ENCODE measurements at regions not wholly inside any gene's neighbourhood (a gene's known extent, or its start where the extent isn't known, plus 50 kb on each side); places are given as distances from the start of the nearest gene placed in this dataset.

DNA sequence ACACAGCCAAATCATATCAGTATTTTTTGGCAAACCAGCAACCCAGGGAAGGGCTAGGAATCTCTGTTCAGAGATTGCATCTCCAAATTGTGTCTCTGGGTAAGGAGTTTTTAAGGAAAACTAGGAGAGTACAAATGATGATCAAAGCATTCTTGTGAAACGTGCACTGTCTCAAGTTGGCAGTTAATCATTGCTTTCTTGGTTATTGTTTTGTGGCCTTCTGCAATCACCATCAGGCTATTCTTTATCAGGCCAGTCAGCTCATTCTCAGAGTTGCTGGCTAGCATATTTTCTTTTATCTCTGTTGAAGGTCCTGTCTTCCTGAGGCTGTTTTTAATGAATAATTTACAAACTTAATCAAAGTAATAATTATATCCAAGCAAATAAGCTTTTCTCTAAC is 129.1 kb upstream of the CCDC179 start:
- H3F3A ChIP-seq (ENCODE audit: control insufficient read depth, insufficient read depth): no peaks in the 10 kb centered on the region
- H3K4me1 ChIP-seq (ENCODE audit: control insufficient read depth, low read length): no peaks in the 10 kb centered on the region
- H3K27ac ChIP-seq (ENCODE audit: low read depth, low read length): no peak overlapping the region
- H3K9me2 ChIP-seq (replicated peaks; ENCODE audit: control insufficient read depth, low read length): no peaks in the 10 kb centered on the region
- no peak for TF ChIP-seq EZH2phosphoT487 (IDR thresholded peaks at IDR 0.05; ENCODE audit: borderline replicate concordance, low read length)
- TF ChIP-seq, protein P1, sequence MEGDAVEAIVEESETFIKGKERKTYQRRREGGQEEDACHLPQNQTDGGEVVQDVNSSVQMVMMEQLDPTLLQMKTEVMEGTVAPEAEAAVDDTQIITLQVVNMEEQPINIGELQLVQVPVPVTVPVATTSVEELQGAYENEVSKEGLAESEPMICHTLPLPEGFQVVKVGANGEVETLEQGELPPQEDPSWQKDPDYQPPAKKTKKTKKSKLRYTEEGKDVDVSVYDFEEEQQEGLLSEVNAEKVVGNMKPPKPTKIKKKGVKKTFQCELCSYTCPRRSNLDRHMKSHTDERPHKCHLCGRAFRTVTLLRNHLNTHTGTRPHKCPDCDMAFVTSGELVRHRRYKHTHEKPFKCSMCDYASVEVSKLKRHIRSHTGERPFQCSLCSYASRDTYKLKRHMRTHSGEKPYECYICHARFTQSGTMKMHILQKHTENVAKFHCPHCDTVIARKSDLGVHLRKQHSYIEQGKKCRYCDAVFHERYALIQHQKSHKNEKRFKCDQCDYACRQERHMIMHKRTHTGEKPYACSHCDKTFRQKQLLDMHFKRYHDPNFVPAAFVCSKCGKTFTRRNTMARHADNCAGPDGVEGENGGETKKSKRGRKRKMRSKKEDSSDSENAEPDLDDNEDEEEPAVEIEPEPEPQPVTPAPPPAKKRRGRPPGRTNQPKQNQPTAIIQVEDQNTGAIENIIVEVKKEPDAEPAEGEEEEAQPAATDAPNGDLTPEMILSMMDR (IDR thresholded peaks at IDR 0.05; ENCODE audit: low read depth, low read length, poor library complexity, severe bottlenecking): no peak
- H4K20me1 ChIP-seq (ENCODE audit: control insufficient read depth, insufficient read depth, low read depth, low read length): no peaks in the 10 kb centered on the region
- H3K9me3 ChIP-seq (ENCODE audit: control insufficient read depth, insufficient read depth, low read length): peaks cover 5% of the 10 kb centered on the region; the same call in 1 of the 2 replicates
- H3K36me3 ChIP-seq (ENCODE audit: control insufficient read depth, low read length): no peaks in the 10 kb centered on the region
- no peaks in the 10 kb centered on the region for H3K27me3 ChIP-seq (ENCODE audit: control insufficient read depth, low read length)
- H3K4me3 ChIP-seq (ENCODE audit: low read length): no peak overlapping the region
- H3K79me2 ChIP-seq (ENCODE audit: control insufficient read depth, low read length): no peaks in the 10 kb centered on the region
- no peak overlapping the region for H3K4me2 ChIP-seq (ENCODE audit: low read length)

DNA sequence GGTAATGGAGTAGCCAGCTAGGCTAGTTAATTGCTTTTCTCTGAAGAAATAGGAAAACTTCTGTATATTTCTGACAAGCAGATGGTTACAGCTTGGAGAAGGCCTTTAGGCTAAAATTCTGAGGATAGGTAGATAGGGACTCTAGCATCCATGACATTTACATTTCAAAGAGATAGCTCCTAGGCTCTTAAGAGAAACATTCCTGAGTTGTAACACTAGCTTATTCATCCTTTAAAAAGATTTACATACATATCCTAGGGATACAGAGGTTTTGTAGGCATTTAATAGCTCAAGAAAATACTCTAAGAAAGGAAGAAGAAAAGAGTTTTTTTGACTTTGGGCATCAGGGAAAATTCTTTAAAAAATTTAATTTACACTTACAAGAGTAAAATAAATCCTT is 130.9 kb upstream of the CCDC179 start:
- Histone ChIP-seq H3F3A (ENCODE audit: control insufficient read depth, insufficient read depth) (no peaks in the 10 kb centered on the region), H3K4me1 (ENCODE audit: control insufficient read depth, low read length) (no peaks in the 10 kb centered on the region), H3K4me2 (ENCODE audit: low read length) (no peak overlapping the region), H4K20me1 (ENCODE audit: control insufficient read depth, insufficient read depth, low read depth, low read length) (no peaks in the 10 kb centered on the region), H3K4me3 (ENCODE audit: low read length) (no peak overlapping the region), H3K27me3 (ENCODE audit: control insufficient read depth, low read length) (no peaks in the 10 kb centered on the region), H3K9me2 (replicated peaks; ENCODE audit: control insufficient read depth, low read length) (no peaks in the 10 kb centered on the region), H3K36me3 (ENCODE audit: control insufficient read depth, low read length) (no peaks in the 10 kb centered on the region), H3K9me3 (ENCODE audit: control insufficient read depth, insufficient read depth, low read length) (peaks cover 5% of the 10 kb centered on the region; the same call in 1 of the 2 replicates), H3K79me2 (ENCODE audit: control insufficient read depth, low read length) (no peaks in the 10 kb centered on the region), H3K27ac (ENCODE audit: low read depth, low read length) (no peak overlapping the region)
- TF ChIP-seq, protein P1 (IDR thresholded peaks at IDR 0.05; ENCODE audit: low read depth, low read length, poor library complexity, severe bottlenecking): no peak

DNA sequence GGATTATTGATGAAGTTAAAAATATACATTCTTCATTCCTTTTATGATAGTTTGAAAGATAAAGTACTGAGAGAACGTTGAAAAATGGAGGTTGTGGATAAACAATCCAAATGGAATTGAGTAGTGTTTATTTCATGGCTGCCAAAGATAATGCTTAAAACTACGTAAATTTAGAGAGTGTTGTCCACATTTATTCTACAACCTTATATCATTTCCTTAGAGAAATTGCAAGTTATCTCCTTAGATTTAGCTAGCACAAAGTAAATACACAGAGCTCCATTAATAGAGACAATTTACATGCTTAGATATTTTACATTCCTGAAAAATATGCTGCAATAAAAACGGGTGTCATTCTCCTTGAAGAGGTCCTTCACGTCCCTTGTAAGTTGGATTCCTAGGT is 146.5 kb upstream of the CCDC179 start:
- H4K20me1 ChIP-seq (ENCODE audit: control insufficient read depth, insufficient read depth, low read depth, low read length): no peaks in the 10 kb centered on the region

More for the DNA sequence above, 146.5 kb upstream of the CCDC179 start:
- Histone ChIP-seq H3K4me1 (ENCODE audit: control insufficient read depth, low read length) (no peaks in the 10 kb centered on the region), H3K9me2 (replicated peaks; ENCODE audit: control insufficient read depth, low read length) (no peaks in the 10 kb centered on the region), H3F3A (ENCODE audit: control insufficient read depth, insufficient read depth) (no peaks in the 10 kb centered on the region), H3K79me2 (ENCODE audit: control insufficient read depth, low read length) (no peaks in the 10 kb centered on the region), H3K27me3 (ENCODE audit: control insufficient read depth, low read length) (no peaks in the 10 kb centered on the region), H3K36me3 (ENCODE audit: control insufficient read depth, low read length) (no peaks in the 10 kb centered on the region), H3K4me2 (ENCODE audit: low read length) (no peak overlapping the region), H3K9me3 (ENCODE audit: control insufficient read depth, insufficient read depth, low read length) (peaks cover 3% of the 10 kb centered on the region; the same call in 1 of the 2 replicates), H3K27ac (ENCODE audit: low read depth, low read length) (no peak overlapping the region), H3K4me3 (ENCODE audit: low read length) (no peak overlapping the region)
- TF ChIP-seq, protein P1 (IDR thresholded peaks at IDR 0.05; ENCODE audit: low read depth, low read length, poor library complexity, severe bottlenecking): no peak
- TF ChIP-seq EZH2phosphoT487 (IDR thresholded peaks at IDR 0.05; ENCODE audit: borderline replicate concordance, low read length): no peak

Measured in DOHH2 (cell line).